Keratinocyte (primary cell): ENCODE measurements at regions not wholly inside any gene's neighbourhood (a gene's known extent, or its start where the extent isn't known, plus 50 kb on each side); places are given as distances from the start of the nearest gene placed in this dataset.

Experiments used
- DNase-seq: peaks from one replicate; pipeline ENCODE4 v3.0.0-alpha.2; 2011; ENCODE audit warnings: low read depth, missing footprints, low spot score
- FAIRE-seq: peaks from 2 replicates; lab custom pipeline; 2011; peaks lifted over from hg19 to GRCh38; lab: Jason Lieb, UNC
- H2AFZ ChIP-seq: 2 replicates; pipeline ENCODE4 v1.6.0; 2012; ENCODE audit warnings: low read length, control low read depth, inconsistent platforms; ENCODE audit not compliant: control insufficient read depth
- H3K27ac ChIP-seq: 2 replicates; pipeline ENCODE4 v1.5.1; 2011; ENCODE audit warnings: low read length; ENCODE audit not compliant: control insufficient read depth, insufficient read depth
- H3K27me3 ChIP-seq: 3 replicates; pipeline ENCODE4 v1.6.0; 2011; ENCODE audit warnings: low read length; ENCODE audit not compliant: control insufficient read depth, insufficient read depth; ENCODE audit errors: extremely low read depth
- H3K36me3 ChIP-seq, 2 experiments: 2 replicates in 1 of 2; 3 replicates in 1 of 2; pipeline ENCODE4 v1.5.1; 2011; ENCODE audit warnings: low read length in 2 of 2, mild to moderate bottlenecking in 1 of 2; ENCODE audit not compliant: control insufficient read depth in 2 of 2, insufficient read depth in 2 of 2; ENCODE audit errors: extremely low read depth in 1 of 2
- H3K4me1 ChIP-seq: 3 replicates; pipeline ENCODE4 v1.5.1; 2011; ENCODE audit warnings: low read length; ENCODE audit not compliant: control insufficient read depth, insufficient read depth; ENCODE audit errors: extremely low read depth
- H3K4me2 ChIP-seq: 3 replicates; pipeline ENCODE4 v1.6.0; 2011; ENCODE audit warnings: low read depth, low read length; ENCODE audit not compliant: control insufficient read depth, insufficient read depth; ENCODE audit errors: extremely low read depth
- H3K4me3 ChIP-seq, 3 experiments: fragments of 200-600 bp in 1 of 3; sonication (generic) in 1 of 3; 2 replicates in 2 of 3; 3 replicates in 1 of 3; pipeline ENCODE4 v1.5.1; 2011 to 2016; ENCODE audit warnings: low read length in 3 of 3, mild to moderate bottlenecking in 3 of 3, control low read depth in 2 of 3, inconsistent platforms in 1 of 3, low read depth in 1 of 3, mixed read lengths in 1 of 3, mixed run types in 1 of 3, moderate library complexity in 1 of 3; ENCODE audit not compliant: control insufficient read depth in 2 of 3, insufficient read depth in 2 of 3; ENCODE audit errors: extremely low read depth in 1 of 3
- H3K79me2 ChIP-seq: 2 replicates; pipeline ENCODE4 v1.6.0; 2012; ENCODE audit warnings: low read length; ENCODE audit not compliant: control insufficient read depth, insufficient read depth
- H3K9ac ChIP-seq: 3 replicates; pipeline ENCODE4 v1.6.0; 2011; ENCODE audit warnings: low read length; ENCODE audit not compliant: control insufficient read depth, insufficient read depth; ENCODE audit errors: extremely low read depth
- H3K9me1 ChIP-seq: 3 replicates; pipeline ENCODE4 v1.6.0; 2011; ENCODE audit warnings: low read length; ENCODE audit not compliant: control insufficient read depth, insufficient read depth; ENCODE audit errors: extremely low read depth
- H3K9me3 ChIP-seq: 2 replicates; pipeline ENCODE4 v1.5.1; 2012; ENCODE audit warnings: low read depth, low read length; ENCODE audit not compliant: control insufficient read depth
- H4K20me1 ChIP-seq: 3 replicates; pipeline ENCODE4 v1.6.0; 2011; ENCODE audit warnings: low read length; ENCODE audit not compliant: control insufficient read depth, insufficient read depth; ENCODE audit errors: extremely low read depth
- CTCF ChIP-seq, 3 experiments: IDR thresholded peaks in 1 of 3; conservative IDR thresholded peaks in 1 of 3; optimal IDR thresholded peaks in 1 of 3; 2 replicates in 2 of 3; 3 replicates in 1 of 3; pipeline versions ENCODE3 to v1.5.1; 2011; ENCODE audit warnings: low read length in 3 of 3, mild to moderate bottlenecking in 3 of 3, moderate library complexity in 2 of 3, control low read depth in 1 of 3, inconsistent platforms in 1 of 3; ENCODE audit not compliant: insufficient read depth in 2 of 3; ENCODE audit errors: extremely low read depth in 1 of 3
- EZH2 ChIP-seq: IDR thresholded peaks from one replicate; pipeline ENCODE4 v1.6.1; 2012; ENCODE audit warnings: inconsistent platforms, mild to moderate bottlenecking, low read length, moderate library complexity
- dilution Hi-C: fragments of 300-500 bp; cut with MboI; formaldehyde crosslinking; loops from one replicate; pipeline ENCODE4 v1.7.0; 2020; ENCODE audit warnings: low sequenced_read_pairs; ENCODE audit not compliant: extremely low pct_ligation_motif_present

- FAIRE-seq (no peak), DNase-seq (no peak)
- Histone ChIP-seq H3K79me2 (no peaks in the 10 kb centered on the region), H3K36me3 (no peaks in the 10 kb centered on the region), H2AFZ (no peak overlapping the region), H3K9ac (peak overlapping the region; percentile 74), H3K4me2 (peak overlapping the region; percentile 83), H3K9me1 (no peaks in the 10 kb centered on the region), H4K20me1 (no peaks in the 10 kb centered on the region), H3K27me3 (no peaks in the 10 kb centered on the region), H3K4me1 (peaks cover 10% of the 10 kb centered on the region), H3K4me3 (no peak overlapping the region), H3K27ac (peak overlapping the region; percentile 22), H3K9me3 (no peaks in the 10 kb centered on the region)
- TF ChIP-seq EZH2 (no peak), CTCF (optimal IDR thresholded peaks at IDR 0.05 in 1 of 3, IDR thresholded peaks at IDR 0.05 in 1 of 3, conservative IDR thresholded peaks at IDR 0.05 in 1 of 3; ENCODE audit: extremely low read depth in 1 of 3, insufficient read depth in 2 of 3, low read length in 3 of 3) (no peak)
- dilution Hi-C loops: no loop called here
Measured at GRCh38 chr9:129382281-129383018, 204.4 kb upstream of the IER5L start.

- Histone ChIP-seq H3K4me1 (peaks cover 10% of the 10 kb centered on the region), H2AFZ (no peak overlapping the region), H3K79me2 (no peaks in the 10 kb centered on the region), H4K20me1 (no peaks in the 10 kb centered on the region), H3K9ac (no peak overlapping the region), H3K9me3 (no peaks in the 10 kb centered on the region), H3K36me3 (no peaks in the 10 kb centered on the region), H3K4me2 (no peak overlapping the region), H3K27ac (no peak overlapping the region), H3K27me3 (no peaks in the 10 kb centered on the region), H3K4me3 (no peak overlapping the region), H3K9me1 (no peaks in the 10 kb centered on the region)
- TF ChIP-seq CTCF (optimal IDR thresholded peaks at IDR 0.05 in 1 of 3, IDR thresholded peaks at IDR 0.05 in 1 of 3, conservative IDR thresholded peaks at IDR 0.05 in 1 of 3; ENCODE audit: extremely low read depth in 1 of 3, insufficient read depth in 2 of 3, low read length in 3 of 3) (no peak), EZH2 (no peak)
- FAIRE-seq (no peak), DNase-seq (no peak)
- dilution Hi-C loops: no loop called here
Measured at GRCh38 chr9:129381481-129381957, 203.5 kb upstream of the IER5L start.
